K562 (cell line): ENCODE measurements at regions not wholly inside any gene's neighbourhood (a gene's known extent, or its start where the extent isn't known, plus 50 kb on each side); places are given as distances from the start of the nearest gene placed in this dataset.

Source experiments
- FOXJ2 ChIP-seq: fragments of 200-800 bp; sonication (Bioruptor generic); IDR thresholded peaks from 2 replicates; pipeline ENCODE4 v1.6.1; 2016; ENCODE audit warnings: missing genetic modification characterization, missing compliant biosample characterization
- NFATC3 ChIP-seq: fragments of 450-650 bp; IDR thresholded peaks from 2 replicates; pipeline ENCODE4 v1.6.1; 2017; ENCODE audit warnings: mild to moderate bottlenecking
- ZBTB43 ChIP-seq: sonication (generic); formaldehyde crosslinking; IDR thresholded peaks from 2 replicates; pipeline ENCODE4 v1.8.0; 2023; ENCODE audit warnings: mild to moderate bottlenecking, missing genetic modification reagents
- ZFP36 ChIP-seq: fragments of 150-350 bp; IDR thresholded peaks from 2 replicates; pipeline ENCODE4 v1.6.1; 2018; ENCODE audit warnings: low read length, low read depth; ENCODE audit not compliant: partially characterized antibody
- ZNF197 ChIP-seq: fragments of 200-800 bp; sonication (Bioruptor generic); IDR thresholded peaks from 2 replicates; pipeline ENCODE4 v1.6.1; 2016; ENCODE audit warnings: low read depth, missing genetic modification characterization, missing compliant biosample characterization
- ZNF232 ChIP-seq: sonication (generic); formaldehyde crosslinking; IDR thresholded peaks from 2 replicates; pipeline ENCODE4 v1.8.0; 2022; ENCODE audit warnings: mild to moderate bottlenecking, missing genetic modification reagents
- ZNF318 ChIP-seq, 2 experiments: fragments of 450-650 bp; IDR thresholded peaks; 2 replicates each; pipeline ENCODE4 v1.6.1; 2016; ENCODE audit warnings: mild to moderate bottlenecking in 2 of 2, borderline replicate concordance in 1 of 2, low read depth in 1 of 2, moderate library complexity in 1 of 2

GRCh38 chrX:128848374-128848773 is 674.9 kb downstream of the SMARCA1 start (continued):
- TF ChIP-seq ZNF318 (IDR thresholded peaks at IDR 0.05; ENCODE audit: borderline replicate concordance in 1 of 2, low read depth in 1 of 2) (no peak), ZNF197 (CRISPR knock-in tag) (no peak), FOXJ2 (tag) (no peak), ZBTB43 (CRISPR knock-in tag) (no peak), NFATC3 (no peak), ZFP36 (no peak), ZNF232 (CRISPR knock-in tag) (no peak)
